ENCODE measurements at regions not wholly inside any gene's neighbourhood (a gene's known extent, or its start where the extent isn't known, plus 50 kb on each side); places are given as distances from the start of the nearest gene placed in this dataset.

DNA sequence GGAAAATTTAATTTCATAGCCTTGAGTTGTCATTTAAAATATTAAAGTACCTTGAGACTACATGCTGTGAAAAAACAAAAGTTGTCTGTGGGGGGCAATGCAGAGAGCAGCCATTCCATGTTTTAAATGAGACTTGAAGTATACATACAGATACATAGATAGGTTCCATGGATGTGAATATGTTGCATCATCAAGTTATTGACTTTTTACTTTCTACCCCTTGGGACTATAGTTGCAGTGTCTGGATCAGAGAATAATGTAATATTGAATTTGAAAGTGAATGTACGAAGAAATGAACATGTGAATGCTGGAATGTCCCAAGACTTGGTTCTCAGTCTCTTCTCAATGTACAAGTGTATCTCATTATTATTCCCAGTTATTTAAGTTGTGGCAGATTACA lies 751.0 kb downstream of the MRPL39 start:
- no peak overlapping the region for H3K27ac ChIP-seq
- DNase-seq (ENCODE audit: low read depth, low spot score) = no peak

DNA sequence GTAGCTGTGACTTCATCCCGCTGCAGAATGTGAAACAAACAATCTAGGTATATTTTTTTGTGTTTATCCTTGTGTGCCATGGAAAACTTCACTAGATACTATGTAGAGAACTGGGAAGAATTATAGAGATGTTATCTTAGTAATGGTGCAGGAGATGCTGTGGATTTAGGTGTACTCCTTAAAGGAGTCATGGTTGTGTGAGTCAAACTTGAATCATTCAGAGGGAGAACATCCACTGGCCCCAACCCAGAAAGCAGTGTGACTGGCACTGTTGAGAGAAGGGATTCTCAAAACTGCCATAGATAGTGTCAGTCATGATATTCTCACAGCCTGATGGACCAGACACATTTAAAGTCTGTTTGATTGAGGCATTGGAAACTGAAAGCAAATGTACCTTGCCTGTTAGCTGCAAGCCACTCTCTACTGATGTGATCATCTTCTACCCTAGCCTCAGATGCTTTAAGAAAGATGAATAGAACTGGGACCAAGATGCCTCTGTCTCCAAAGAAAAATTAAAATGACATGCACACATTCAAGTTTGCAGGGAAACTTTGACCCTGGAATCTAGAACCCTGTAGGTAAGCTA lies 754.6 kb downstream of the MRPL39 start:
- DNase-seq (ENCODE audit: low read depth, low spot score) = no peak
- H3K27ac ChIP-seq = no peak overlapping the region

GRCh38 chr21:24850121-24850520 lies 757.2 kb downstream of the MRPL39 start:
- no peak for DNase-seq (ENCODE audit: low read depth, low spot score)

DNA sequence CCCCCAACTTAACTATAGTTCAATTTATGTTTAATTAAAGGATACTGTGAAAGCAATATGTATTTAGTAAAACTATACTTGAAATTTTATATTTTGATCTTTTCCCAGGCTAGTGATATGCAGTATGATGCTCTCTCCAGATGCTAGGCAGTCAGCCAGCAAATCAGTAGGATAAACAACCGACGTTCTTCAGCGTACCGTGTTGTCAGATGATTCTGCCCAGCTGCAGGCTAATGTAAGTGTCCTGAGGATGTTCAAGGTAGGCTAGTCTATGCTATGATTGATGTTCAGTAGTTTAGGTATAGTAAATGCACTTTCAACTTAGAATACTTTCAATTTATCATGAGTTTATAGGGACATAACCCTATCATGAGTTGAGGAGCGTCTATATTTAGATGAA lies 762.6 kb downstream of the MRPL39 start:
- H3K27ac ChIP-seq = no peak overlapping the region
- DNase-seq (ENCODE audit: low read depth, low spot score) = no peak

More at GRCh38 chr21:24850121-24850520, 757.2 kb downstream of the MRPL39 start:
- no peak overlapping the region for H3K27ac ChIP-seq

- H3K27ac ChIP-seq = no peak overlapping the region
- DNase-seq (ENCODE audit: low read depth, low spot score) = no peak
Measured at GRCh38 chr21:24840287-24840686, 767.0 kb downstream of the MRPL39 start.

- H3K27ac ChIP-seq = no peak overlapping the region
- no peak for DNase-seq (ENCODE audit: low read depth, low spot score)
Measured at GRCh38 chr21:24832961-24833360, 774.3 kb downstream of the MRPL39 start.

DNA sequence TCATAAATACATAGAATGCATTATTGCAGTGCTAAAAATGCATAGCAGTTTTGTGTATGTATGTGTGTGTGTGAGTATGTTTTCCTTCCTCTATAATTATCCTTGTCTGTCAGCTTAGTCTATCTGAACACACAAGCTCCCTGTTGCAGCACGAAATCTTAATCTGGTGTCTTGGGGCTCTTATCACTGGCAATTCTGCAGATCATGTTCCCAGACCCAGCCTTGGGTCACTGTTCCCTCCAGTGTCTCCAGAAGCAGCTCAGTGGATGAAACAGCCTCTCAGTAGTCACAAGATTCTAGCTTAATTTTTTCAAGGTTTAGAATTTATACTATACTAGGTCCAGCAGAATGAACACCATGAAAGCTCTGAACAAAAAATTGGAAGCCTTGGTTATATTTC lies 777.9 kb downstream of the MRPL39 start:
- no peak overlapping the region for H3K27ac ChIP-seq
- no peak for DNase-seq (ENCODE audit: low read depth, low spot score)

DNA sequence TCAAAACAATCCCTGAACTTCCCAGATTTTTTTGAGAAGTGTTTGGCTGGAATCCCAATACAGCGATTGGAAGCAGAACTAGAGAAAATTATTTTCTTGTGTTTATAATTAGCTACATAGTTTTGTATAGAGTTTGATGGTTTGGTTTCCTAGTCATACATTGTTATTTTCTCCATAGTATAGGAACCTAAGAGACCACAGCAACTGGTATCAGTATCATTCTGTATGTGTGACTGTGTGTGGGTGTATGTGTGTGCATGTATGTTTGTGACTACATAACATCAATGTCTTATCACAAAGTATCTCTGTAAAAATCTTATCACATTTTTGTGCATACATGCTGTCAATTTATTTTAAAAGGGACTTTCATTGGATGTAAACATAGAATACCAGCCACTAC lies 780.5 kb downstream of the MRPL39 start:
- H3K27ac ChIP-seq = no peak overlapping the region
- DNase-seq (ENCODE audit: low read depth, low spot score) = no peak

DNA sequence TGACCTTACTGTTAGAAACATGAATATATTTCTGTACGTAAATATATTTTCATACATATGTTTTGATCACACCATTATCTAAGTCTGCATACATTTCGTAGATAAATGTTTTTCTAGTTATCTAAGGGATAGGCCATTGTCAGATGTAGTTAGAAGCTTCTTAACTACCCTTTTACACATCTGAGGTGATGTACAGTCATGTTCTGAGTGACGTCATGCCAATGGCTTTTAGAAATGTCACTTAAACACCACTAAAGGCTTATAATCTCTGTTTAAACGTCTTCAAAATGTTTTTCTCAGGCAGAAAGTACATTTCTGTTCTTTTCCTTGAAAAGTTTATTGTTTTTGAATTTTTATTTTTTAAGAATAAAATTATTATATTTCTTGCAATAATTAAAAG lies 781.9 kb downstream of the MRPL39 start:
- no peak for DNase-seq (ENCODE audit: low read depth, low spot score)
- H3K27ac ChIP-seq = no peak overlapping the region

- H3K27ac ChIP-seq = no peak overlapping the region
- DNase-seq (ENCODE audit: low read depth, low spot score) = no peak
Measured at GRCh38 chr21:24824209-24824608, 783.1 kb downstream of the MRPL39 start.

GRCh38 chr21:24823247-24823646 lies 784.0 kb downstream of the MRPL39 start:
- DNase-seq (ENCODE audit: low read depth, low spot score) = no peak
- no peak overlapping the region for H3K27ac ChIP-seq

- no peak overlapping the region for H3K27ac ChIP-seq
- DNase-seq (ENCODE audit: low read depth, low spot score) = no peak
Measured at GRCh38 chr21:24785033-24785432, 822.2 kb downstream of the MRPL39 start.

DNA sequence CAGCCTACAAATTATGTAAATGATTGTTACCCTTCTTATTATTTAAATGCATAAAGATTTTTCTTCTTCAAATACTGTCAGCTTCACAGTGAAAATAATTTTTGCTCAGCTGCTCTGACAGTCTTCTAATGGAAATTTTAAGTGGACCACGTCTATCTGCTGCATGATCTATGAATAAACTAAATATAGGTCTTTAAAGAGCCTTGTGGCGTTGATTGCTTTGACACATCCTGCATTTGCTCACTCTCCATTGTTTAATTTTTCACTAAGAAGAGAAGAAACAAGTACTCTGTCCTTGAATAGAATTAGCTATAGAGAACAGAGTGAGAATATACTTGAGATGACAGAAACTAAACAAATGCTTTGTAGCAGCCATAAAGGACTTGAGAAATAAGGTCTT lies 826.1 kb downstream of the MRPL39 start:
- no peak overlapping the region for H3K27ac ChIP-seq
- DNase-seq (ENCODE audit: low read depth, low spot score) = no peak

- H3K27ac ChIP-seq = no peak overlapping the region
- no peak for DNase-seq (ENCODE audit: low read depth, low spot score)
Measured at GRCh38 chr21:24759348-24760075, 847.8 kb downstream of the MRPL39 start.

DNA sequence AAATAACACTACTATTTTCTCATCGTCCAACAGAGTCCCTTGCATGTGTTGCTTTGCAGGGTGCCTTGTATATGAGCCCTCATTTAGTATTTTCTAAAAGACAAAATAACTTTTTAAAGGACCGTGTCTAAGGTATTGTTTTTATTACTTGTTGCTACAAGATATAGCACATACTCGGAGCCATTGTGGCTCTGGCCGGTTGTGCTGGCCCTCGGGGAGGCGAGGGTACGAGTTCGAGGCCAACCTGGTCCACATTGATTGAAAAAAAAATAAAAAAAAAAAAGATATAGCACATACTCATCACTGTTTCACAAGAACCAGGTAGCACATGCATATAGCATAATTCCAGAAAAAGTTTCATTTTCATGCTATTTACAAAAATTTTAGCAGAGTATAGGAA lies 869.2 kb downstream of the MRPL39 start:
- H3K27ac ChIP-seq = no peak overlapping the region
- DNase-seq (ENCODE audit: low read depth, low spot score) = no peak

- no peak overlapping the region for H3K27ac ChIP-seq
- DNase-seq (ENCODE audit: low read depth, low spot score) = no peak
Measured at GRCh38 chr21:24737296-24737850, 869.9 kb downstream of the MRPL39 start.

GRCh38 chr21:24730661-24731060 lies 876.6 kb downstream of the MRPL39 start:
- no peak for DNase-seq (ENCODE audit: low read depth, low spot score)
- H3K27ac ChIP-seq = no peak overlapping the region

GRCh38 chr21:24729568-24729967 lies 877.7 kb downstream of the MRPL39 start:
- no peak for DNase-seq (ENCODE audit: low read depth, low spot score)

GRCh38 chr21:24727803-24728440 lies 879.4 kb downstream of the MRPL39 start:
- DNase-seq (ENCODE audit: low read depth, low spot score) = no peak
- H3K27ac ChIP-seq = no peak overlapping the region

More at GRCh38 chr21:24729568-24729967, 877.7 kb downstream of the MRPL39 start:
- H3K27ac ChIP-seq = no peak overlapping the region

DNA sequence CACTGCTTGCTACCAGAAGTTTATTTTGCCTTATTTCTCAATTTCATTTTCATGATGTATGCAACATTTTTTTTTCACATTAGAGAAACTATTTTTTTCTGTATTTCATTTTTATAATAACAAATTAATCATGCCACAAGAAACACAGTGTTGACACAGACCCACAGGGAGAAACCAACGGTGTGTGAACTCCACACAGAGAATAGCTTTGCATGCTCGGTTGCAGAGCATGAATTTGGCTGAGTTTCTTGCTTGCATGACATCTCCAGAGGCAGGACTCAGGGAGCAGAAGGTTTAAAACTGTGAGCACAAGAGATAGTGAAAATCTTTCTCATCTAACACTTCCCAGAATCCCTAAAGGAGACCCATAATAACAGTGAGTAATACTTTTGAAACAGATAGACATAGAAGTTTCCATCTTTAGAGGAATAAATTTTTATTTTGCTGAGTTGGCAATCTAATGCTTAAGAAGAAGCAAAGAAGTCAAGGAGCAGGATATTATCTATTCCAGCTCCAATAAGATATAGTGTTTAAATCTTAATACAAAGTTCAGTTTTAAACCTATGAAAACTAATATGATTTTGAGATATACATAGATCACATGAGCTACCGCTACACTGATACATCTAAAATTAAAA lies 890.9 kb downstream of the MRPL39 start:
- no peak for DNase-seq (ENCODE audit: low read depth, low spot score)
- no peak overlapping the region for H3K27ac ChIP-seq

- no peak for DNase-seq (ENCODE audit: low read depth, low spot score)
- H3K27ac ChIP-seq = no peak overlapping the region
Measured at GRCh38 chr21:24714646-24715200, 892.6 kb downstream of the MRPL39 start.

Measured in epithelial cell of prostate (primary cell).